GM18909 (cell line): ENCODE measurements at regions not wholly inside any gene's neighbourhood (a gene's known extent, or its start where the extent isn't known, plus 50 kb on each side); places are given as distances from the start of the nearest gene placed in this dataset.
"Not testable (repeated sequence)": the region's sequence is repeated elsewhere in the genome, so short reads cannot be mapped to it uniquely, and the experiment has no call there.

ENCODE experiments used
- ATAC-seq: cut with Tn5 transposase; IDR thresholded peaks from one replicate; pipeline ENCODE4 v1.9.1; 2021; ENCODE audit warnings: mild to moderate bottlenecking; ENCODE audit not compliant: unreplicated experiment, poor library complexity

DNA sequence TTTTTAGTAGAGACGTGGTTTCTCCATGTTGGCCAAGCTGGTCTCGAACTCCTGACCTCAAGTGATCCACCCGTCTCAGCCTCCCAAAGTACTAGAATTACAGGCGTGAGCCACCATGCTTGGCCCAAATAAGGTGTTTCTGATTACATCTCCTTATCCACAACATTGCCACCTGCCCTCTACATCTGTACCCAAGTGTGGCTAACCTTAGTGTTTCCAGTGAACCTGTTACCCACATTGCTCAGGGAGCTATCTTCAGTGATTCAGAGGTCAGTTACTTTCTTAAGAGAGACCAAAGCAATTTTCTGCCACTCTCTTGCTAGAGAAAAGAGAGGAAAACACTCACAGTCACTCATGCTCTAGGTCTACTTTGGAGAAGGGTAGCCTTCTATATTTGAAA is 115.0 kb upstream of the SLC39A10 start:
- ATAC-seq, result no peak

DNA sequence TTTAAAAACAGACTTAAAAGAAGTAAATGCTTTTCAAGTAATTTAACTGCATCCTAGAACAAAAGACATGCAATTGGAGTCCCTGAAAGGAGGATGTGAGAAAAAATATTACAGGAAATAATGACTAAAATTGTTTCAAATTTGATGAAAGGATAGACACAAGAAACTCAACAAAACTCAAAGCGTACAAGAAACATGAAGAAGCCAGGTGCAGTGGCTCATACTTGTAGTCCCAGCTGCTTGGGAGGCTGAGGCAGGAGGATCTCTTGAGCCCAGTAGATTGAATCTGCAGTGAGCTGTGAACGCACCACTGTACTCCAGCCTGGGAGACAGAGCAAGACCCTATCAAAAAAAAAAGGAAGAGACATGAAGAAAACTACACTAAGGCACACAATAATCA is 118.1 kb upstream of the SLC39A10 start:
- ATAC-seq, result no peak

DNA sequence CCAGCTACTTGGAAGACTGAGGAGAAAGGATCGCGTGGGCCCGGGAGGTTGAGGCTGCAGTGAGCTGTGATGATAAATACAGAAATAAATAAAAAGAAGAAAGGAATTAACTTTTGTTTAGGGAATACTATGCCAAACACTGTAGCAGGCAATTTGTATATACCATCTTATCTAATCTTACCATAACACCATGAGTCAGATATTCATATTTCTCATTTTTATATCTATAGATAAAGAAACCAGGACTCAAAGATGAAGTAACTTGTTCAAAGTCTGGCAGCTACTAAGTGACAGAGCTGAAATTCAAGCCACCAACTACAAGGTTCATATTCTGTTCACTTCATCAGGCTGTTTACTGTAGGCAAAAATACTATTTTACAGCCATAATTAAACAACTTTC is 119.2 kb upstream of the SLC39A10 start:
- no peak for ATAC-seq

DNA sequence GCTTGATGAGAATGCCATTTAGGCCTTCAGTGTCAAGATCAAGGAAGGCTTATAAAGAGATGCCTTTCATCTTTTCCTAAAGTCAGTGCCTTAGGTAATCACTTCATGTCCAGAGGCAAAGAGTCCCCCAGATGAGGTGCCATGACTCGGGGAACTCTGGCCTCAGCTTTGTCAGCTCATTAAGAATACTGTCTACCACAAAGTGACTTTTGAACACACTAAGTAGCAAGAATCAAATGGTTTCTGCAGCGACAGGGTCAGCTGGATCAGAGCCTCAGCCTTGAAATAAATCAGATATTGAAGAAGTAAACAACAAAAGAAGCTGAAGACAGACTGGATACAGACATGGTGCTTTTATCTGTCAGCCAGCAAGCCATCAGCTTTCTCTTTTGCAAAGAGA is 120.1 kb upstream of the SLC39A10 start:
- ATAC-seq, result no peak

DNA sequence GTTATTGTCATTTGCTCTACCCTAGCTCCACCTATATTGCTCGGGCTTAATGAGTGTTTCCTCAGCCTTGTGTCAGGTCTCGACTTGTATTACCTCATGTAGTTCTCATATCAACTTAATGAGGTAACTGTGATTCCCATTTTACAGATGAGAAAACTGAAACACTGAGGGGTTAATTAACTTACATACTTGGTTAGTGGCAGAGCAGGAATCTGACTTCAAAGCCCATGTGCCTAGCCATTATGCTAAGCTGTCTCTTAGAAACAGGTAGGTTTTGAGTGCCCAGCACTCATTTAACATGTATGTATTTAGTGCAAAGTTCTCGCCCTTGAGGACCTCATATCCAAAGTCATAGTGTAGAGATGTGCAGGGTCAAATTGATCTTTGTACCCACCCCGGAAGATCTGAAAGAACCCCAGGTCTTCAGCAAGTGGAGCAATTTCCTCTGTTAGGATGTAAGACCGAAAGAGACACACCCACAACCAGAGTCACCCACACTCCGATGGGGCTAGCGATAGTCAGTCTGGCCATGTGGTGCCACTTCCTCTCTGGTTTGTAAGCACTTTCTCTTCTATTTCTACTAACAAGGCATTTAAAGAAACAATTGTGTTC is 121.0 kb upstream of the SLC39A10 start:
- ATAC-seq, result peak; percentile 94

DNA sequence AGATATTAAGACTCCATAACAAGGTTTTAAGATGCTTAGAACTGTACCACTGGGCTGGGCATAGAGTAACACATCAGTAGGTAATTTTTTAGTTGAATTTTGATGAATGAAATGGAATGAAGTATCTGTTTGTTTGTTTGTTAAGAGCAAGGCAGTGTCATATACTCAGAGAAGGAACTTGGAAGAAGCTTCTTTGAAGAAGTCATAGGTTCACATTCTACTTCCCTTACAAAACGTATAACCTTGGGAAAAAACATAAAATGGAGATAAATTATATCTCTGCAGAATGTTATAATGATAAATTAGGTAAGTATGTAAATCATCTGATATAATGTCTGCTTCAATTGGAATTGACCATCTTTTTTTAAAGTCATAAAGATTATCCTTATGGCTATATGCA is 122.1 kb upstream of the SLC39A10 start:
- no peak for ATAC-seq

DNA sequence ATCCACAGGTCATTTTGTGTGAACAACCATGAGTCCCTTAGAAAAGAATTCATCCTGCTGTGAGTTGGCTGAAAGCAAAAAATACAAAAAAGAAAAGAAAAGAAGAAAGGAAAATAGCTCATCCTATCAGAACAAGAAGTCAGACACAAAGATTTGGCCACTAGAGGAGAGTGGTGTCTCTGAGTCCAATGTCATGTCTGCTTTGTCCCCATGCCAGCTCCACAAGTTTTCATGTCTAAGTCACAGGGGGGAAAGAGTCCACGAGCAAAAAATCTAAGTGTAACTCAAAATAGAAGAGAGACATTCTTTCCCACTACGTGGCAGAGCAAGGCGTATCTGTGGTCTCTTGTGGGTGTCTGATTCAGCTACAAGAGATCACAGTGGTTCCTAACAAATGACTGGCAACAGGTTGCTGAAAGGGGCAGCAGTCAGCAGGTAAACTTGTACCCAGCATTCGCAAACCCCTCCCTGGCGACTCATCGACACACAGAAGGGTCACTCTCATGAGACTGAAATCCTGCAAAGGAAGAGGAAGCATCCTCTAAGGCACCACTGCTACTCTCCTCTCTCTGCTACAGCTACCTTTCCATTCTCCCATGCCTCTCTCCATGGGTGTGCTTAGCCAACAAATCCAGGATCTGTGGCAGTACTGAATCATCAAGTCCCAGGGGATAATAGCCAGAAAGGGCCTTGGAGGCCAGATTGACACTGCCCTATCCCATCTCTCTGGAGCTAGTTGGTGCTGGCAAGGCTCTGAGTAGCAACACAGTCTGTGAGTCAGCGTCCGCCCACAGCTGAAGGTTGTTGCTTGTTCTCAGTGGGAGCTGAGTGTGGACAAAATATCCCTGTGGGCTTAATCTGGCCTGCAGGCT is 123.0 kb upstream of the SLC39A10 start:
- ATAC-seq, result peak; percentile 49

DNA sequence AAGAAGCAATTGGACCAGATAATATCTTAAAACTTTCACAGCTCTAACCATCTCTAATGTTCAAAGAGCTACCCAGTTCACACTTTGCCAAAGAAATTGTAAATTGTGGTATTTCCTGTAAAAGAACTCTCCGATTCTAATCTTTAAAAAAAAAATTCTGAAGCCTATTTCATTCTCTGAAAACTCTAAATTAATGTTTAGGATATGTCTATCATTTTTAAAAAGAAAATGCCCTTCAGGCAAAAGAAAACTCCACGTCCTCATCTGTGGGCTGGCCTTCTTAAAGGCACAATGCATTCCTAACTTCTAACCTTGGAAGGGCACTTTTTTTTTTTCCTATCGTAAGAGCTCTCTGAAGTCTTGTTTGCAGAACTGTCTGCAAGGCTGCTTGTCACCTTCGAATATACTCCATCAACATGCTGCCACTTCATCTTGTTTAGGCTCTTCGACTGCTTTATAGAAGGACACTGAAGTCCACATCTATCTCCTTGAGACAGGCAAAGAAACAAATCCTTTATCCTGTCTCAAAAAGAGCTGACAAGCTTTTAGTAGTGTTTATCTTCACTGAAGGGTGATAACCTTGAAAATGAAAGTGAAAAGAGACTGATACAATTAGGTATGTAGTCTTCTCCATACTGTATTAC is 124.3 kb upstream of the SLC39A10 start:
- peak; percentile 34 for ATAC-seq

DNA sequence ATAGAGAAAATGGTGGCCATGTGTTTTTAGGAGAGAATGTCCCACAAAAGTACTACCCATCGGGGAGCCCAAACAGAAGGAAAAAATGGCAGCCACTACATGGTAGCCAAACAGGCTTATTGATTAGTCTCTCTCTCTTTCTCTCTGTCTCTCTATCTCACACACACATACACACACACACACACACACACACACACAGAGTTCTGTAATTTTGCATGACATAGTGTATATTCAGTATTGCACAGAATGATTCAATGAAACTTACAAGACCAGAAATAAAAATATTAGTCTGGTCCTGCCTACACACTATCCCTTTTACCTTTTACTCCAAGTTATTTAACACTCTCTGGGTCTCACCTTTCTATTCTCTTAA is 124.8 kb upstream of the SLC39A10 start:
- no peak for ATAC-seq

DNA sequence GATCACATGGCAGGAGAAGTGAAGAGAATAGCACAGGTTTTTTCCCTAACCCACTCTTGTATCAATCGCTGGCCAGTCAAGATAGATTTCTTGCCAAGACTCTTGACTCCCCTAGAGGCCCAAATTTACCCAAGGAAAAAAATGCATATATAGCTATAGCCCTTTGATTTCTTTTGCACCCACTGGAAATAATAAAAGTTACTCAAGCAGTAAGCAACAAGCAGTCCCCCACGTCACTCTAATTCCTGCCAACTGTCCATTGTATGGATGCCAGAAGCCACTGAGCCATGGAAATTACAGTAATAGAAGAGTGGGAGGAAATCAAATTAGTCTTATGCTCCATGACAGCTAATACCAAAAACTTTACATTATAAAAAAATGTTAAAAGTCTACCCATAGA is 125.3 kb upstream of the SLC39A10 start:
- no peak for ATAC-seq

DNA sequence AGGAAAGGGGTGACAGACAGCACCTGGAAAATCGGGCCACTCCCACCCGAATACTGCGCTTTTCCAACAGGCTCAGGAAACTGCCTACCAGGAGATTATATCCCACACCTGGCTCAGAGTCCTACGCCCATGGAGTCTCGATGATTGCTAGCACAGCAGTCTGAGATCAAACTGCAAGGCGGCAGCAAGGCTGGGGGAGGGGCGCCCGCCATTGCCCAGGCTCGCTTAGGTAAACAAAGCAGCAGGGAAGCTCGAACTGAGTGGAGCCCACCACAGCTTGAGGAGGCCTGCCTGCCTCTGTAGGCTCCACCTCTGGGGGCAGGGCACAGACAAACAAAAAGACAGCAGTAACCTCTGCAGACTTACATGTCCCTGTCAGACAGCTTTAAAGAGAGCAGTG is 133.8 kb upstream of the SLC39A10 start:
- not testable (repeated sequence) for ATAC-seq

DNA sequence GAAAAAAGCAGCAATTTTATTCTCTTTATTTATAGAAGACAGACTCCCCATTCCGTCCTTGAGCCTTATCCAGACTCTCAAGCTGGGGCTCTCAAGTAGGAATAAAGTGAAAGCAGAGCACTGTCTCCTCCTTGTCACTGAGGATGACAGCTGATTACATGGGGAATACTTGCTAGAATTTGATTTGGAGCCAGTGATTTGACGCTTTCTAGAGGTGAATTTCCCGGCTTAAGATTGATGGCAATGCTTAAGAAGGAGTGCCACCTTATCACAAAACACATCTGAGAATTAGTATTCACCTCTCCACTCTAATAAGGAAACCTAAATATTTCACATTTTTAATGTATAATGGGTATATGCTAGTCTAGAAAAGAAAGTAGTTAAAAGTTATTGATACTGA is 135.4 kb upstream of the SLC39A10 start:
- no peak for ATAC-seq

DNA sequence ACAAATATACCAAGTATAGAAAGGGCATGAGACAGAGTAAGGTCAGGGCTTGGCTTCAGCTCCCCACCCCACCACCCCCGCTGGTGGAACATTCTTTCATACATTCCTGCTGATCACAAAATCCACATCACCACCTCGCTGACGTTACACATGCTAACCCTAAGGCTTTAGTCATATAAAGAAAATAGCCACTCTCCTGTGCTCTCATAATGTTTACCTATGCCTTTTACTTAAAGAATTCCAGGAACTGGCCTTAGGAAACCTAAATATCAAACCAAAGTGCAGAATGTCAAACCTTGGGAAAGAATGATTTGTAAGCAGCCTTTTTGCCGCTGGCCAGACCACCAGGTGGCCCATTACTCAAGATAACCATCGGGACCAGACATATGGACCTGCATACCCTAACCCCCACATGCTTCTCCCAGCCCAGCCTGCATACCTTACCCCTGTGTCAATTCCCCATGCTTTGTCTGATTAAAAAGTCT is 136.3 kb upstream of the SLC39A10 start:
- ATAC-seq, result no peak

DNA sequence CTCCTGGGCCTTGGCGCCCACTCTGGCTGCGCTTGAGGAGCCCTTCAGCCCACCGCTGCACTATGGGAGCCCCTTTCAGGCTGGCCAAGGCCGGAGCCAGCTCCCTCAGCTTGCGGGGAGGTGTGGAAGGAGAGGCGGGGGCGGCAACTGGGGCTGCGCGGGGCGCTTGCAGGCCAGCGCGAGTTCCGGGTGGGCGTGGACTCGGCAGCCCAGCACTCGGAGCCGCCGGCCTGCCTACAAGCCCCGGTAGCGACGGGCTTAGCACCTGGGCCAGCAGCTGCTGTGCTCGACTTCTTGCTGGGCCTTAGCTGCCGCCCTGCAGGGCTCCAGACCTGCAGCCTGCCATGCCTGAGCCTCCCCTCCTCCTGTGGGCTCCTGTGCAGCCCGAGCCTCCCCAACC is 141.5 kb upstream of the SLC39A10 start:
- ATAC-seq, result no peak

DNA sequence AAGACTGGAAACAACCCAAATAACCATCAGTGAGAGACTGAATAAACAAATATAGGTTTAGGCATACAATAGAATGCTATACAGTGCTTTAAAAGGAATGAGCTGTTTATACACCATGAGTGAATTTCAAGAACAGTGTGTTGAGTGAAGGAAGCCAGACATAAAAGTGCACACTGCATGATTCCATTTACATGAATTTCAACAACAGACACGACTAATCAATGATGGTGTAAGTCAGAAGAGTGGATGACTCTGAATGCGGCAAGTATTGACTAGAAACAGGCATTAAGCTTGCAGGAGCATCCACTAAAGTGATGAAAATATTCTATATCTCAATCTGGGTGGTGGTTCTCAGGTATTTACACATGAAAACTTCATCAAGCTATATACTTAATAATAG is 142.7 kb upstream of the SLC39A10 start:
- ATAC-seq, result no peak

DNA sequence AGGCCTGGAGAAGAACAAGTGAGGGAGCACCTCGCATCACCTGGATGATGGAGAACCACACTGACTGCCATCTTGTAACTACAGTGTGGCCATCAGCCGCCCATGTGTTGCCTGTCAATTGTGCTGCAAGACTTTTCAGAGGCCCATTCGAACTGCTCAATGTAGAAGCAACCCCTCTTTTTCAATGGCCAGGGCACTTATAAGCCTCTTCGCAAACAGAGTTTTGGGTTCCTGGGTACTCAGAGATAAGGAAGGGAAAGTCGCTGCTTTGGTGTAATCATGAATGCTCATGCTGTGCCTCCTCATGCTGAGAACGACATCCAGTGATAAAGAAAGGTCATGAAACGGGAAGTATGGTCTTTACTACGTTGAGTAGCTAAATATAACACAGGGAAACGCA is 143.9 kb upstream of the SLC39A10 start:
- no peak for ATAC-seq

DNA sequence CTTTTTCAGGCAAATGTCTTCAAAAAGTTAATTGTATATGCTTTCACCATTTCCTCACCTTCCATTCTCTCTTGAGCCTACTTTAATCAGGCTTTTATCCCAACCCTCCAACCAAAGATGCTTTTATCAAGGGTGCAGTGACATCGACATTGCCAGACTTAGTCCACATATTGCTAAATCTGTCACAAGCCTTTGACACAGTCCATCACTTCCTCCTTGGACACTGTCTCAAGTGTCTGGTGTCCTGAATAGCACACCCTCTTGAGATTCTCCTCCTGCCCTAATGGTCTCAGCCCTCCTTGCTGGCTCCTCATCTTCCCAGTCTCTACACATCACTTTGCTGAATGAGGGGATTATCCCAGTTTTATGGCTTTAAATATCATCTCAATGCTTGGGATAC is 147.5 kb upstream of the SLC39A10 start:
- no peak for ATAC-seq

DNA sequence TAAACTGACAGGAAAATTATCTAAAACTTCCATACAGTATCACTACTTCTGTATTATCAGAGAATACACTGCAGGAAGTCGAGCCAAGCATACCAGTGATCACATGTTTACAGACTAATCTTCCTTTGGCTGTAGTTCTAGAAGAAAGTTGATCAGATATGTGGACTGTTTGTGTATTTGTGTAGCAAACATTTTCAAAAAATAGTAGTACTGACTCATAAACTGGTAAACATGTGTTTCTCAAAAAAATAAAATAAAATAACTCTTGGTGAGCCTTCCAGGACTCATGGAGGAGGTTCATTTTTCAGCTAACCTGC is 148.9 kb upstream of the SLC39A10 start:
- no peak for ATAC-seq

DNA sequence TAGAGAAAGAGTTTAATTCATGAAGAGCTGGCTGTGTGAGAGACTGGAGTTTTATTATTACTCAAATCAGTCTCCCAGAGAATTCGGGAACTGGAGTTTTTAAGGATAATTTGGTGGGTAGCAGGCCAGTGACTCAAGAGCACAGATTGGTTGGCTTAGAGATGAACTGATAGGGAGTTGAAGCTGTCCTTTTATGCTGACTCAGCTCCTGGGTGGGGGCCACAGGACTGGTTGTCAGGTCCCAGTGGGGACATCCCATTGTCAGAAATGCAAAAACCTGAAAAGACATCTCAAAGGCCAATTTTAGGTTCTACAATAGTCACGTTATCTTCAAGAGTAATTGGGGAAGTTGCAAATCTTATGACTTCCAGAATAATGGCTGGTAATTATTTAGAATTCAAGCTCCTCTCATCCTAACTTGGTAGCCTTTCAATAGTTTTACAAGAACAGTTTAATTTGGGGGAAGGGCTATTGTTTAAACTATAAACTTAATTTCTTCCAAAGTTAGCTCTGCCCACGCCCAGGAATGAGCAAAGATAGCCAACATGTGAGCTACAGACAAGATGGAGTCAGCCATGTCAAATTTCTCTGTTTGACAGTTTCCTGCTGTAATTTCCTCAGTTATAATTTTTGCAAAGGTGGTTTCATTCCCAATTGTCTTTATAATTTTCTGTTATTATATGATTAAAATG is 149.4 kb upstream of the SLC39A10 start:
- no peak for ATAC-seq

DNA sequence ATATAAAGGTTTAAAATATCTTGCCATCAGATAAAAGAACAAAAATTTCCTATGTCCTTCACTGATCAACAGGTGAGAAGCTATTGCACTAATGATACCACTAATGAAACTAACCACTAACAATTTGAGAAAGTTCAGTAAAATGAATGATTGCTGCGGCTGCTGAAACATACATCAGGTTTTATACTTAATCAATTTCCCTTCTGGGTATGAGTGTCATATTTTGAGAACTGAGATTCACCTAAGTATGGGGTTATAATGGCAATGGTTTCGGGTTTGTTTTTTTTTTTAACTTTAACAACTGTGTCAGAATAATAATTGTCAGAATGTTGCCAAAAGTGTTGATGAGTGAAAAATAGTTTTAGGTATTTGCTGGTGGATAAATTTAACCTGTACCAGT is 151.3 kb upstream of the SLC39A10 start:
- ATAC-seq, result peak; percentile 99

DNA sequence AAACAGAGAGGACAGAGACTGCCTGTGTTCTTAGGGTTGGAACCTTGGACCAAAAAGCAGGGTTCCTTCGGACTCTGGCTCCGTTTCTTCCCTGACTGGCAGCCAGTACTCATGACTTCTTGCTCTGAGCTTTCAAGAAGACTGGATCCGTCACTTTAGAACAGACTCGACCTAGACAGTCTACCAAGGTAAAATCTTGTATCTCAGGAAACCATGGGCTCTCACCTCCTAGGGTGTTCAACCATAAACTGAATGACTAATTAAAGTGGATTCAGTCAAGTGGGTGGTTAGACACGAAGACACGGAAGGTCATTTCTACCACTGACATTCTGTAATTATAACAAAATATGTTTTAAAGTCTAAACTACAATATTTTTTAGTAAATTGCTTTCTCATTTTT is 153.8 kb upstream of the SLC39A10 start:
- ATAC-seq, result no peak
